Dendritic cell treated with granulocyte-macrophage colony-stimulating factor and Interleukin-4, amounts not matched to agents 40 ng/mL and 50 ng/mL, for 4 days (primary cell): ENCODE measurements at regions not wholly inside any gene's neighbourhood (a gene's known extent, or its start where the extent isn't known, plus 50 kb on each side); places are given as distances from the start of the nearest gene placed in this dataset.
"Not testable (repeated sequence)": the region's sequence is repeated elsewhere in the genome, so short reads cannot be mapped to it uniquely, and the experiment has no call there.

Source experiments
- H3K27ac Mint-ChIP-seq: one replicate; pipeline ENCODE4 v1.8.0; 2022; ENCODE audit warnings: mild to moderate bottlenecking, mixed read lengths
- H3K27me3 Mint-ChIP-seq: one replicate; pipeline ENCODE4 v1.8.0; 2022; ENCODE audit warnings: mild to moderate bottlenecking, mixed read lengths
- H3K36me3 Mint-ChIP-seq: one replicate; pipeline ENCODE4 v1.8.0; 2022; ENCODE audit warnings: low read depth, mixed read lengths
- H3K4me1 Mint-ChIP-seq: one replicate; pipeline ENCODE4 v1.8.0; 2022; ENCODE audit warnings: low read depth, mixed read lengths
- H3K4me3 Mint-ChIP-seq: one replicate; pipeline ENCODE4 v1.8.0; 2022; ENCODE audit warnings: mild to moderate bottlenecking, moderate library complexity, mixed read lengths
- H3K9me3 Mint-ChIP-seq: one replicate; pipeline ENCODE4 v1.8.0; 2022; ENCODE audit warnings: mixed read lengths
- intact Hi-C: fragments of 100-400 bp; cut with micrococcal nuclease; formaldehyde crosslinking; loops from one replicate; pipeline ENCODE4 v1.15.0; 2022

- not testable (repeated sequence) for H3K4me3 Mint-ChIP-seq, H3K27ac Mint-ChIP-seq, H3K36me3 Mint-ChIP-seq, H3K9me3 Mint-ChIP-seq
- intact Hi-C loops, result loop anchor here (10.0 kb wide), 1 partner anchor 197 kb away; no protein-coding TSS in a partner anchor
- H3K4me1 Mint-ChIP-seq, result peaks cover 52% of the 10 kb centered on the region
- peaks cover 18% of the 10 kb centered on the region for H3K27me3 Mint-ChIP-seq
These were observed 135.6 kb upstream of the TMEM170B start for GRCh38 chr6:11401954-11402353.

- Mint-ChIP-seq H3K9me3 (no peaks in the 10 kb centered on the region), H3K27ac (no peak overlapping the region), H3K4me3 (no peak overlapping the region), H3K27me3 (peaks cover 15% of the 10 kb centered on the region), H3K36me3 (no peaks in the 10 kb centered on the region), H3K4me1 (peaks cover 40% of the 10 kb centered on the region)
- intact Hi-C loops, result no loop called here
These were observed 138.9 kb upstream of the TMEM170B start for GRCh38 chr6:11398451-11399326.

DNA sequence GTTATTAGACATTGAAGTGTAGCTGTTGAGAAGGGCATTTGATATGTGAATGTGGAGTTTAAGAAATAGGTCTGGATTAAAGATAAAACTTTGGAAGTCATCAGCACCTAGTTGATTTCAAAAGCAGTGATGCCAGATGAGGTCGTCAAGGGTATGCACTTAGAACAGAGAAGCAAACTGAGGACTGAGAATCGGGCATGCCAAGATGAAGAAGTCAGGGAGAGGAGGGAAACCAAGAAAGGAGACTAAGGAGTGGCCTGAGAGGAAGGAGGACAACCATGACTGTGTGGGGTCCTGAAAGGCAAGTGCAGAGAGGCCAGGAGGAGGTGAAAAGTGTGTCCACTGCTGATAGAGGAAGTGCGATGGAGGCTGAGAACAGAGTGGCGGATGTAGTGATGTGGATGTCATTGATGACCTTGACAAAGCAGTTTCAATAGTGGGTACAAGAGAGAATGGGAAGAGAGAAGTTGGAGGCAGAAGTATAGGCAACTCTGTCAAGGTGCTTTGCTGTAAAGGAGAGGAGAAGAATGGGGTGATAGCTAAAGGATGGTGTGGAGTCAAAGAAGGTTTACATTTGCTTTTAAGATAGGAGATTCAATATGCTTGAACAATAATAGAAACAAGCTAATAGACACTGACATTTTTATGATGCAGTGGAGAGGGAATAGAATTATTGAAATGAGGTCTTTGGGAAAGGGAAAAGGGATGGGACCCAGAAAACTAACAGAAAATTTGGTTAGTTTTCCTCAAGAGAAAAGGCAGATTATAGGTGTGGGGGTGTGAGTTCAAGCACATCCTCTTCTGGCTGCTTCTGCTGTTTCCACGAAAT is 139.7 kb upstream of the TMEM170B start:
- Mint-ChIP-seq H3K36me3 (no peaks in the 10 kb centered on the region), H3K9me3 (no peaks in the 10 kb centered on the region), H3K4me3 (no peak overlapping the region), H3K4me1 (peaks cover 39% of the 10 kb centered on the region), H3K27ac (no peak overlapping the region), H3K27me3 (peaks cover 9% of the 10 kb centered on the region)
- intact Hi-C loops, result no loop called here

DNA sequence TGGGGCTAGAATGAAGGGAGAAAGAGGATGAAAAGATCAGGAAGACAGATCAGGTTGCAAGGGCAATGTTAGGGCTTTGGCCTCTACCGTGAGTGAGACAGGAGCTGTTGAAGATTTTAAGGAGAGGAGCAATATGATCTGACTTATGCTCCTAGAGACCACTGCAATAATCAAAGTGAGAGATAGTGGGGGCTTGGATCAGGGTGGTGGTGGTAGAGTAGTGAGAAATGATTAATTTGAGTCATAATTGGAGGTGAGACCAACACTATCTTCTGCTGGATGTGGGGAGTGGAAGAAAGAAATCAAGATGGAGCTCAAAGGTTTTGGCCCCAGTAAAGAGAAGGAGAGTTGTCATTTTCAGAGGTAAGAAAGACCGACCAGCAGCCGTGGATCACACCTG is 140.7 kb upstream of the TMEM170B start:
- no peaks in the 10 kb centered on the region for H3K9me3 Mint-ChIP-seq
- peaks cover 47% of the 10 kb centered on the region for H3K4me1 Mint-ChIP-seq
- intact Hi-C loops, result no loop called here
- H3K4me3 Mint-ChIP-seq, result no peak overlapping the region
- H3K27me3 Mint-ChIP-seq, result peaks cover 9% of the 10 kb centered on the region
- no peak overlapping the region for H3K27ac Mint-ChIP-seq
- H3K36me3 Mint-ChIP-seq, result no peaks in the 10 kb centered on the region

GRCh38 chr6:11393713-11394627 is 143.6 kb upstream of the TMEM170B start:
- Mint-ChIP-seq H3K27me3 (peaks cover 9% of the 10 kb centered on the region), H3K4me1 (peaks cover 44% of the 10 kb centered on the region), H3K4me3 (no peak overlapping the region), H3K27ac (no peak overlapping the region), H3K36me3 (no peaks in the 10 kb centered on the region), H3K9me3 (no peaks in the 10 kb centered on the region)
- intact Hi-C loops, result loop anchor here (5.0 kb wide), 1 partner anchor 68 kb away; no protein-coding TSS in a partner anchor

GRCh38 chr6:11392778-11393507 is 144.6 kb upstream of the TMEM170B start:
- Mint-ChIP-seq H3K4me3 (no peak overlapping the region), H3K27ac (peak overlapping the region; percentile 62), H3K27me3 (peaks cover 9% of the 10 kb centered on the region), H3K36me3 (no peaks in the 10 kb centered on the region), H3K9me3 (no peaks in the 10 kb centered on the region), H3K4me1 (peaks cover 33% of the 10 kb centered on the region)
- intact Hi-C loops, result loop anchor here (5.0 kb wide), 1 partner anchor 69 kb away; no protein-coding TSS in a partner anchor

GRCh38 chr6:11391934-11392777 is 145.4 kb upstream of the TMEM170B start:
- Mint-ChIP-seq H3K4me3 (no peak overlapping the region), H3K27me3 (peaks cover 5% of the 10 kb centered on the region), H3K36me3 (no peaks in the 10 kb centered on the region), H3K4me1 (peaks cover 27% of the 10 kb centered on the region), H3K27ac (peak overlapping the region; percentile 62), H3K9me3 (no peaks in the 10 kb centered on the region)
- intact Hi-C loops, result loop anchor here (5.0 kb wide), 1 partner anchor 70 kb away; no protein-coding TSS in a partner anchor

GRCh38 chr6:11389977-11390376 is 147.6 kb upstream of the TMEM170B start:
- intact Hi-C loops, result loop anchor here (5.0 kb wide), 1 partner anchor 72 kb away; no protein-coding TSS in a partner anchor
- H3K4me3 Mint-ChIP-seq, result no peak overlapping the region

DNA sequence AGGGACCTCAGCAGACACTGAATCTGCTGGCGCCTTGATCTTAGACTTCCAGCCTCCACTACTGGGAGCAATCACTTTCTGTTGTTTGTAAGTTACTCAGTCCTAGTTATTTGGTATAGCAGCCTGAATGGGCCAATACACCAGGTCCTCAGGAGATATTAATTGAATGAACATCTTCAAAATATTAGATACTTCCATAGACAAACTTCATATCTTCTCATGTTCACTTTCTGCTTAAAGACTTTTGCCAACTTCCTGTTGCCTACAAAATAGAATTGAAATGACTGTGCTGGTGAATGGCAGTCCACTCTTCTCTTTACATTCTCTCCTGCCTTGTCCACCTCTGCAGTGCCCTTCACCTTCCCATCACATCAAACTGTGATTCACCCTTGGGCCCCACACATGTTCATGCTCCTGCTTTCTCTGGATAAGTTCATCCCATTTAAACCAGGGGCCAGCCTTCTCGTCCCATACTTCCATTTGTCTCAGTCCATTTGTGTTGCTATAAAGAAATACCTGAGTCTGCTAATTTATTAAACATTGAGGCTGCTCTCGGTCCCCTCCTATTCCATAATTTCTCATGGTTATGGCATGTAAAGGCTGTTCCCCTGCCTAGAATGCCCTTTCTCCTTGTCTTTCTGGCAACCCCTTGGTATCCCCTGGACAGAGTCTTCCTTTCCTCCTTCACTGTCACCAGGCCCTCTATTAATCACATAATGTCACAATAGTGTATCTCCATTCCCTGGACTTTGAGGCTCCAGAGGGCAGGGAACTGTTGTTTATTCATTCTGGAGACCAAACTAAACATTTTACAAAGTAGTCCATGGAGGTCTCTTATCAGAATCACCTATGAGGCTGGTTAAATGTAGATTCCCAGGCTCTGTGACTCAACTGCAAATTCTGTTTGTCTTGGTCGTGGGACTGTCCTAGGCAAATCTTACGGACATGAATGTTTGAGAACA is 148.3 kb upstream of the TMEM170B start:
- H3K27me3 Mint-ChIP-seq, result peaks cover 8% of the 10 kb centered on the region
- H3K9me3 Mint-ChIP-seq, result no peaks in the 10 kb centered on the region
- peaks cover 29% of the 10 kb centered on the region for H3K4me1 Mint-ChIP-seq
- no peak overlapping the region for H3K27ac Mint-ChIP-seq
- no peaks in the 10 kb centered on the region for H3K36me3 Mint-ChIP-seq
- no peak overlapping the region for H3K4me3 Mint-ChIP-seq
- intact Hi-C loops, result no loop called here

More at GRCh38 chr6:11389977-11390376, 147.6 kb upstream of the TMEM170B start:
- H3K27me3 Mint-ChIP-seq, result peaks cover 6% of the 10 kb centered on the region
- H3K27ac Mint-ChIP-seq, result no peak overlapping the region
- H3K36me3 Mint-ChIP-seq, result no peaks in the 10 kb centered on the region
- H3K9me3 Mint-ChIP-seq, result no peaks in the 10 kb centered on the region
- H3K4me1 Mint-ChIP-seq, result peaks cover 35% of the 10 kb centered on the region

DNA sequence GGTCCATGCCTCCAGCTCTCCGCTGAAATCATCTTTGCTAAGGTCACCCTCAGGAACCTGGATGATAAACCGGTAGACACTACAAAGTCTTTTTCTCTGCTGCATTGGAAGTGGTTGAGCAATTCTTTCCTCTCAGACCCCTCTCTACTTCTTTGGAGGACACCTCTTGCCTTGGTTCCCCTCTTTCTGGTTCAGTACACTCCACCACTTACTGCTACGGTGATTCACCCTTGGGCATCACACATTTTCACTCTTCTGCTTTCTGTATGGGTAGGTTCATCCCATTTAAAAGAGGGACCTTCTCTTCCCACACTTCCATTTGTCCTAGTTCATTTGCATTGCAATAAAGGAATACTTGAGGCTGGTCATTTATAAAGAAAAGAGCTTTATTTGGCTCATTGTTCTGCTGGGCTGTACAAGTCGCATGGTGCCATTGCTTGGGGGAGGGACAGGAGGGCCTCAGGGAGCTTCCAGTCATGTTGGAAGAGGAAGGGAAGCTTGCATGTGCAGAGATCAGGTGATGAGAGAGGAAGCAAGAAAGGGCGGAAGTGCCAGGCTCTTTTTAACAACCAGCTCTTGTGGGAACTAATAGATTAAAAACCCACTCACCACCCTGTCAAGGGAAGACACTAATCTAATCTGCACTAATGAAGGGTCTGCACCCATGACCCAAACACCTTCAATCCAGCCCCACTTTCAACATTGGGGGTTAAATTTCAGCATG is 149.7 kb upstream of the TMEM170B start:
- Mint-ChIP-seq H3K27me3 (peaks cover 8% of the 10 kb centered on the region), H3K4me1 (peaks cover 17% of the 10 kb centered on the region), H3K9me3 (no peaks in the 10 kb centered on the region), H3K36me3 (no peaks in the 10 kb centered on the region), H3K4me3 (no peak overlapping the region), H3K27ac (no peak overlapping the region)
- intact Hi-C loops, result no loop called here

DNA sequence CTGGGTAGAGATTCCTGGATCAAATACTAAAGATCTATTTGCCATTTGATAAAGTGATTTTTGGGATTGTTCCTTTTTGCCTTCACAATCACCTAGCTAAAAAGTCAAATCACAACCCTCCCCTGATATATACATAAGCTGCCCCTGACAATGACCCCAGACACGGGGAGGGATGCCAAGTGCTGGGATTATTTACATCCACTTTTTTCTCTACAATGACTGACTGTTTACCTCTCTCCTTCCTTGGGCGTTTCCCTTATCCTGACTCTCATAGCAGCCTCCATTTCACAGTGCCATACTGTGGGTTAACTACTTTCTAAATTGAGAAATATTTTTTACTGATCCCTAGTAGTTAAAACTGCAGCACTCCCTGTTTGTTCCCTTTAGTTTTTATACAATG is 150.8 kb upstream of the TMEM170B start:
- no peak overlapping the region for H3K4me3 Mint-ChIP-seq
- intact Hi-C loops, result no loop called here
- H3K4me1 Mint-ChIP-seq, result peaks cover 16% of the 10 kb centered on the region
- no peak overlapping the region for H3K27ac Mint-ChIP-seq
- H3K36me3 Mint-ChIP-seq, result no peaks in the 10 kb centered on the region
- peaks cover 15% of the 10 kb centered on the region for H3K27me3 Mint-ChIP-seq
- H3K9me3 Mint-ChIP-seq, result no peaks in the 10 kb centered on the region
